ENCODE measurements at regions not wholly inside any gene's neighbourhood (a gene's known extent, or its start where the extent isn't known, plus 50 kb on each side); places are given as distances from the start of the nearest gene placed in this dataset.
A peak's percentile ranks its signal among the peaks of the same experiment; 100 is the strongest.

DNA sequence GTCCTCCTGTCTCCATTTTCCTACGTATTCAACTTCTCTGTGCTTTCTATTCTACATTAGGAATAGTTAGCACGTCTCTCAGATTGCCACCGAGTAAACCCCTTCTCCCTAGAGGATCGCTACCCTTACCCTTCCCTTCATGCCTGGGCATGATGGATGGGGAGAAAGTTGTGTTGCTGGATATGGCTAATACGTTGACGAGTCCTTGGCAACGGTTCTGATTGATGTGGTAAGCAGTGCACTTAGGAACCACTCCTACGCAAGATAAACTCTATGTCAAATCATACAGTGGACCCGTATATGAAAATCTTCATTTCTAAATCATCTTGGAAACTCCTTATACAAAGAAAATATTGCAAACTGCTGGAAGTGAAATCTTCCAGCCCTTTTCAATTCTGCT lies 224.5 kb downstream of the EFNB2 start:
- intact Hi-C loops (cut with DNase I): no loop called here
- no peak for DNase-seq

DNA sequence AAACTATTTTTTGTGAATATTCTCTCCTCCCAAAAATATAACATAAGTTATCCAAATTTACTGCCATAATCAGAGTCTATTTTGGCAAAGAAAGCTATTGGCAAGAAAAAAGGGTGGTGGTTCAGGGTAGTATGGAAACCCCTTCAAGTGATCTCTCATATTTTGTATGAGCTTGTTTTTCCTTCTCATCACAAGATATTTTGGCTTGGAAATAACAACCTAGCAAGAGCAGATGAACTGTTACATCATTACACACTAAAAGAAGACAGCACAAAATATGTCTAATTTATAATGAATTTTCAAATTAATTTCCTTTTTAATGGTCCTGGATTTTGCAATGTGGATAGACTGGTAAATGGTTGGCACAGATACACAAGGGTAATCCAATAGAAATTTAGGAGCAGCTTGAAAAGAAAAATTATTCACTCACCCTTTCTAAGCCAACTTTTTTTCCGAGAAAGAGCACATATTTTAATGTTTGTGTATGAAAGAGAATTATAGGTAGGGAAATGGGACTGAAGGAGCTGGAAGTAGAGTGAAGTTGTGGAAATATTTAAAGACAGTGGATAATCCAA lies 225.1 kb downstream of the EFNB2 start:
- DNase-seq: no peak
- intact Hi-C loops (cut with DNase I): no loop called here

GRCh38 chr13:106306748-106307277 lies 228.6 kb downstream of the EFNB2 start:
- intact Hi-C loops (cut with DNase I): no loop called here
- DNase-seq: no peak

DNA sequence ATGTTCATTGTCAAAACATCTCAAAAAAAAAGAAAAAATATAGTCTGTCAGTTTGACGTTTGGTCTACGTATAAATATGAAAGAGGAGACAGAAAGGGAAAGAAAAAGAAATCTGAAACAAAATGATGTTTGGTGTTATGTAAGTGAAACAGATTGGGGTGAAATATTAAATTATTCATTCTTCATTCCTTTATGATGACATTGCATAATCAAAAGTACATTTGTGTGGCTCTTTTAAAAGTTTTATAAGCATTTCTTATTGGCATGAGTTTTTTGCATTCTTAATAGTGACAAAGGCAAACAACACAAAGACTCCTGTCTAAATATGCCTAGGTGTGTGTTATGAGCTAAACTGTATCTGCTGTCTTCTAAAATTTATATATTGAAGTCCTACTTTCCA lies 232.6 kb downstream of the EFNB2 start:
- intact Hi-C loops (cut with DNase I): no loop called here

DNA sequence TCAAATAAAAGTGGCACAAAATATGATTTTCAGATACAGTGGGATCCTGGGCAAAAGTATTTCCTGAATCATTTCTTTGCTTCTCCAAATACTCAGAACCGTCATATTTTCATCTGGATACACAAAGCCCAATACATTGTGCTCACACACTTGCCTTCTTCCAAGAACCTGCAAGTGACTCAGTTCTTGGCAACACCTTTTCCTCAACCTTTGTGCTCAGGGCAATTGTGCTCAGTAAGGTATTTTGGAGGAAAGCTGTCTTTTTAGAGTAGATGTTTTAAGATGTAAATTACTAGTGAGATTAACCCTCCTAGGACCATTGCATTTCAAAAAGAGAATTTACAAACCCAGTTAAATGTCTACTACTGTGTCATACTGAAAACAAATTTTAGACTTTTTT lies 233.5 kb downstream of the EFNB2 start:
- intact Hi-C loops (cut with DNase I): no loop called here
- no peak for DNase-seq

More for the DNA sequence above, 232.6 kb downstream of the EFNB2 start:
- no peak for DNase-seq

- DNase-seq: no peak
- intact Hi-C loops (cut with DNase I): no loop called here
These were observed 235.8 kb downstream of the EFNB2 start for GRCh38 chr13:106299621-106300020.

- DNase-seq: no peak
- intact Hi-C loops (cut with DNase I): no loop called here
These were observed 238.2 kb downstream of the EFNB2 start for GRCh38 chr13:106297283-106297682.

- intact Hi-C loops (cut with DNase I): no loop called here
- DNase-seq: no peak
These were observed 238.7 kb downstream of the EFNB2 start for GRCh38 chr13:106296723-106297122.

- intact Hi-C loops (cut with DNase I): no loop called here
- DNase-seq: no peak
These were observed 239.5 kb downstream of the EFNB2 start for GRCh38 chr13:106295971-106296370.

- intact Hi-C loops (cut with DNase I): no loop called here
These were observed 244.5 kb downstream of the EFNB2 start for GRCh38 chr13:106291006-106291405.

GRCh38 chr13:106287351-106287750 lies 248.1 kb downstream of the EFNB2 start:
- intact Hi-C loops (cut with DNase I): no loop called here
- DNase-seq: no peak

More at GRCh38 chr13:106291006-106291405, 244.5 kb downstream of the EFNB2 start:
- no peak for DNase-seq

- DNase-seq: no peak
- intact Hi-C loops (cut with DNase I): no loop called here
These were observed 248.7 kb downstream of the EFNB2 start for GRCh38 chr13:106286811-106287210.

DNA sequence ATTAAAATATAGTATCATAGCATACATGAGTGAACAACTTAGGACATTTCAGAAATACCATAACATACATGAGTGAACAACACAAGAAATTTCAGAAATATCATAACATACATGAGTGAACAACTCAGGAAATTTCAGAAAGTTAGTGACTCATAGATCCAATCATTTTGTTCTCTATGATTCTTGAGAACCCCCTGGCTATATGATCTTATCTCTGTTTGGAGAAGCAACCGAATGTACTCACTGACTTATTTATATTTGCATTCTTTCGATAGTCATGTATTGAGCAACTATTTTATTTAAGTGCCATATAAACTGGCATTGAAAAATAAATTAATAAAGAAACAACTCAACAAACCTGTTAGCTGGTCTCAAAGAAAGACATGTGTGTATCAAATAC lies 251.1 kb downstream of the EFNB2 start:
- DNase-seq: no peak
- intact Hi-C loops (cut with DNase I): no loop called here

- DNase-seq: no peak
- intact Hi-C loops (cut with DNase I): no loop called here
These were observed 254.0 kb downstream of the EFNB2 start for GRCh38 chr13:106281426-106281825.

DNA sequence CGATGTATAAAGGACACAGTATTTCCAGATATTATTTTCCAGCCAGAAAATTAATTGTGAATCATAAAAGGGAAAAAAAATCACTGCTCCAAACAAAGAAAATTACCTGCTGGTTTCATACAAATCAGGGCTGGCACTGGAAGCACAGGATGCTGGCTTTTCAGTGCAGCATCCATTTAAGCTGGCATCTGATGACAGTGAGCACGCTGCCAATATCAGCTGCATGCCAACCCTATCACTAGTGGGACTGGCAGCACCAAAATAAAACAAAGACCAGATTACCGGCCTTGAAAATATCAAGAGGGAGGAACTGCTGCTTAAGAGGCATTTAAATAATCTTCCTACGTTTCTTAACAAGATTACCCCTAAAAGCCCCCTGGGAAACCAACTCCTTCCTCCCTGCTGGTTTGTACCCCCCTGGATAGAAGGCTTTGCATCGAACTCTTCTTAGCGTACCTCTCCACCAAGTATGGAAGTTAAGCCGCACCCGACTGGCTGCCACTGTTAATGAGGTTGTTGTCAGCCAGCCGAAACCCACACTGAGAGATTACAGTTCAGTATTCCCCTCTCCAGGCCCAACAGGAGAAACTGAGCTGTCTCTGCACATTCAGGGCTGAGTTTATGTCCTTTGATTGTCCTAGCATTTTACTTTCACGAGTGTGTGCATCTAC lies 257.8 kb downstream of the EFNB2 start:
- intact Hi-C loops (cut with DNase I): no loop called here
- DNase-seq: peak in 1 of 10 donors; percentile 12

- DNase-seq: no peak
- intact Hi-C loops (cut with DNase I): no loop called here
These were observed 258.6 kb downstream of the EFNB2 start for GRCh38 chr13:106276876-106277275.

DNA sequence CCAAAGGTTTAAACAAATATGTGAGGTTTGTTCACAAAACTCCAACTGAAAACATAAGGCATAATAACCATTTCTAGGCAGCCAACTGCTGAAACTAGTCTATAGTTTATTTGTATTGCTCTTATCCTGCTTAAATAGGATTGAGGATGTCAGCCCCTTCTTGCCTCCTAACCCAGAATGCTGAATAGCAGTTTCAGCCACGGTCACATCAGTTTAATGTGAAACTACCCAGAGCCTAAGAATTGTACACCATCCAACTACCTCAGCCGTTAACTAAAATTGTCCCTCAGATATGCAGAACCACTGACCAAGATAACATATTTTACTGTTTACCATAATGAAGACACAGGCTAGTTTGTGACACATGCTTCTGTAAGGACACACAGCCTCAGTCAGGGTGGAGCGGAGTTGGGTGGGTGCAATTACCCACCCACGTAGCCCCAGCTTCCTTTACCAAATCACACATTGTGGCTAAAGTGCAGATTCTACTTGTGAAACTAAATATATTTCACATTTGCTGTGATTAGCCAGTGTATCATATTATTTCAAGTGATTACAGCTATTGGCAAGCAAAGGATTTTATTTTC lies 259.9 kb downstream of the EFNB2 start:
- no peak for DNase-seq
- intact Hi-C loops (cut with DNase I): no loop called here

GRCh38 chr13:106274551-106275203 lies 260.8 kb downstream of the EFNB2 start:
- intact Hi-C loops (cut with DNase I): no loop called here

GRCh38 chr13:106263801-106264200 lies 271.7 kb downstream of the EFNB2 start:
- intact Hi-C loops (cut with DNase I): no loop called here
- DNase-seq: no peak

More at GRCh38 chr13:106274551-106275203, 260.8 kb downstream of the EFNB2 start:
- no peak for DNase-seq

- intact Hi-C loops (cut with DNase I): no loop called here
- DNase-seq: no peak
These were observed 272.6 kb downstream of the EFNB2 start for GRCh38 chr13:106262886-106263285.

GRCh38 chr13:106261450-106261849 lies 274.0 kb downstream of the EFNB2 start:
- DNase-seq: no peak
- intact Hi-C loops (cut with DNase I): no loop called here

Measured in posterior cingulate gyrus (tissue), 11 donors.